HEK293 (cell line): ENCODE measurements at regions not wholly inside any gene's neighbourhood (a gene's known extent, or its start where the extent isn't known, plus 50 kb on each side); places are given as distances from the start of the nearest gene placed in this dataset.

Source experiments
- ATF2 ChIP-seq: fragments of 450-650 bp; formaldehyde crosslinking; IDR thresholded peaks from 2 replicates; pipeline ENCODE4 v1.5.1; 2016; ENCODE audit warnings: missing biosample characterization, missing genetic modification characterization, low read depth
- CTCF ChIP-seq: fragments of 450-650 bp; formaldehyde crosslinking; IDR thresholded peaks from 2 replicates; pipeline ENCODE4 v1.5.1; 2016; ENCODE audit warnings: missing biosample characterization, missing genetic modification characterization
- ELK4 ChIP-seq: IDR thresholded peaks from 2 replicates; pipeline ENCODE4 v1.6.1; 2011; ENCODE audit warnings: mild to moderate bottlenecking, low read depth, low read length, borderline replicate concordance
- MZF1 ChIP-seq: fragments of 450-650 bp; formaldehyde crosslinking; IDR thresholded peaks from 2 replicates; pipeline ENCODE4 v1.5.1; 2017; ENCODE audit warnings: missing biosample characterization, missing genetic modification characterization, borderline replicate concordance
- TRIM28 ChIP-seq: IDR thresholded peaks from 2 replicates; pipeline ENCODE4 v1.6.1; 2011; ENCODE audit warnings: low read length, control low read depth, borderline replicate concordance
- ZNF148 ChIP-seq: fragments of 450-650 bp; formaldehyde crosslinking; IDR thresholded peaks from 2 replicates; pipeline ENCODE4 v1.5.0; 2017; ENCODE audit warnings: missing biosample characterization, missing genetic modification characterization, borderline replicate concordance
- ZNF157 ChIP-seq: fragments of 450-650 bp; formaldehyde crosslinking; IDR thresholded peaks from 2 replicates; pipeline ENCODE4 v1.5.1; 2016; ENCODE audit warnings: missing biosample characterization, missing genetic modification characterization
- ZNF302 ChIP-seq: fragments of 450-650 bp; formaldehyde crosslinking; IDR thresholded peaks from 2 replicates; pipeline ENCODE4 v1.5.1; 2016; ENCODE audit warnings: missing biosample characterization, missing genetic modification characterization, low read depth
- ZNF654 ChIP-seq: fragments of 450-650 bp; formaldehyde crosslinking; IDR thresholded peaks from 2 replicates; pipeline ENCODE4 v1.5.1; 2016; ENCODE audit warnings: low read depth, missing biosample characterization, missing genetic modification characterization
- ZNF777 ChIP-seq: fragments of 450-650 bp; formaldehyde crosslinking; IDR thresholded peaks from 2 replicates; pipeline ENCODE4 v1.5.1; 2017; ENCODE audit warnings: missing biosample characterization, missing genetic modification characterization, borderline replicate concordance
- ZXDB ChIP-seq: fragments of 450-650 bp; formaldehyde crosslinking; IDR thresholded peaks from 2 replicates; pipeline ENCODE4 v1.5.1; 2016; ENCODE audit warnings: missing biosample characterization, missing genetic modification characterization

- TF ChIP-seq ELK4, result no peak
- TF ChIP-seq ATF2 (tag by site-specific recombination), result no peak
- TF ChIP-seq TRIM28, result no peak
- no peak for TF ChIP-seq CTCF (tag by site-specific recombination)
- no peak for TF ChIP-seq ZNF302 (tag by site-specific recombination)
- no peak for TF ChIP-seq ZXDB (tag by site-specific recombination)
- TF ChIP-seq ZNF777 (tag by site-specific recombination), result no peak
- TF ChIP-seq ZNF148 (tag by site-specific recombination), result no peak
- TF ChIP-seq ZNF157, result no peak
- TF ChIP-seq MZF1 (tag by site-specific recombination), result no peak
- no peak for TF ChIP-seq ZNF654 (tag by site-specific recombination)
These were observed 105.3 kb upstream of the KHDRBS2 start for GRCh38 chr6:62391358-62391757.
